ES-I3 (cell line): ENCODE measurements at regions not wholly inside any gene's neighbourhood (a gene's known extent, or its start where the extent isn't known, plus 50 kb on each side); places are given as distances from the start of the nearest gene placed in this dataset.

ENCODE experiments used
- H3K36me3 ChIP-seq: 2 replicates; pipeline ENCODE4 v1.6.1; 2013; ENCODE audit warnings: mild to moderate bottlenecking, low read length, control low read depth, moderate library complexity; ENCODE audit not compliant: insufficient read depth
- H3K4me1 ChIP-seq: 2 replicates; pipeline ENCODE4 v1.6.1; 2013; ENCODE audit warnings: mild to moderate bottlenecking, control low read depth, low read length; ENCODE audit not compliant: insufficient read depth
- H3K9ac ChIP-seq: 2 replicates; pipeline ENCODE4 v1.6.1; 2013; ENCODE audit warnings: low read depth, mild to moderate bottlenecking, low read length, moderate library complexity
- H3K9me3 ChIP-seq: 2 replicates; pipeline ENCODE4 v1.6.1; 2013; ENCODE audit warnings: mild to moderate bottlenecking, low read length, moderate library complexity; ENCODE audit not compliant: control insufficient read depth, insufficient read depth

DNA sequence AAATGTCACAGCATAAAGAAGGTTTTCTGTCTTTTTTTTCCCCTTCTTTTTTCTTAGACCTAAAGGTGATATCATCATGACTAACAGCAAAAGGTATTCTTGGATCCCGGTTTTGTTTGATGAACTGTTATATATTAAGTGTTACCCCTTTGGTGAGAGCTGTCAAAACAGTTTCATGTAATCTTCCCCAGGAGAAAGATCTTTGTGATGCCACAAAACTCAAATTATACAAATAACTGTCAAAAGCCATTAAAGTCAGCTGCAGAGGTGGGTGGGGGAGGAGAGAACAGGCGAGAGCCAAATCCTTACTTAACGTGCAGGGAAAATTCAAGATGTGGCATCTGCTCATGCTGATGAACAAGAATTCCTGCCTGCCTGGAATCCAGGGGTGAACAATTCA, 258.2 kb downstream of the BMP7 start:
- Histone ChIP-seq H3K9ac (no peak overlapping the region), H3K36me3 (no peaks in the 10 kb centered on the region), H3K9me3 (no peaks in the 10 kb centered on the region), H3K4me1 (peaks cover 21% of the 10 kb centered on the region; the same call in 1 of the 2 replicates)

DNA sequence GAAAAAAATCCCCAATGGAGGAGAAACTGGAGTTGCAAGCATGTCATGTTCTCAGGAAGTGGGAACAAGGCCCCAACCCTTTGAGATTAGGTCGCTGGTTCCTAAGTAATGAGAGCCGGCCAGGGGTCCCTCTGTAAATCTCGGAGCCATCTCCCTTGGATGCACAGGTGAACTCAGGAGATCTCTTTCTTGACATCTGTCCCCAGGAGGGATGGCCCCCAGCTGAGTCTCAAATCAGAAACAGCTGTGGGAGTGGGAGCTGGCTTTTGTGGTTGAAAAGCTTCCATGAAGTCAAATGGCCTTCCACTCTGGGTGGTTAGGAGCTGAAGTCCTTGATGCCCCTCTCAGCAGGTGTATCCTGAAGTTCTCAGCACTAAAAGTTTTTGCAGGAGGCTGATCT, 257.1 kb downstream of the BMP7 start:
- no peak overlapping the region for H3K9ac ChIP-seq
- H3K4me1 ChIP-seq, result peaks cover 20% of the 10 kb centered on the region; the same call in 1 of the 2 replicates
- H3K9me3 ChIP-seq, result no peaks in the 10 kb centered on the region
- no peaks in the 10 kb centered on the region for H3K36me3 ChIP-seq

DNA sequence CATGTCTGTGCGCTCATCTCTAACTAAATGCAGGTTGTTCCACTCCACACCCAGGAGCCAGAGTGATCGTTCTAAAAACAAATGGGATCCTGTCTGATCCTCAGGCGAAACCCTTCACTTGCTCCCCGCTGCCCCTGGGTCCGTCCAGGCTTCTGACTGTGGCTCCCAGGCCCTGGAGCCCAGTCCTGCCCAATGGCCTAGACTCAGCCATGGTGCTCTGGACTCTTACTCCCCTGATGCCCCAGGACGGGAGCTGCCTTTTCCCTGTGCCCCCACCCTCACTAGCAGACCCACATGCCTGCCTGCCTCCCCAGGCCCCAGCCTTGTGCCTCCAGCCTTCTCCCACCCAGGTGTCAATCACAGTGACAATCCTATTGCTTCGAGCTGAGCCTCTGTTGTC, 256.7 kb downstream of the BMP7 start:
- Histone ChIP-seq H3K36me3 (no peaks in the 10 kb centered on the region), H3K9ac (no peak overlapping the region), H3K4me1 (peaks cover 20% of the 10 kb centered on the region; the same call in 1 of the 2 replicates)

DNA sequence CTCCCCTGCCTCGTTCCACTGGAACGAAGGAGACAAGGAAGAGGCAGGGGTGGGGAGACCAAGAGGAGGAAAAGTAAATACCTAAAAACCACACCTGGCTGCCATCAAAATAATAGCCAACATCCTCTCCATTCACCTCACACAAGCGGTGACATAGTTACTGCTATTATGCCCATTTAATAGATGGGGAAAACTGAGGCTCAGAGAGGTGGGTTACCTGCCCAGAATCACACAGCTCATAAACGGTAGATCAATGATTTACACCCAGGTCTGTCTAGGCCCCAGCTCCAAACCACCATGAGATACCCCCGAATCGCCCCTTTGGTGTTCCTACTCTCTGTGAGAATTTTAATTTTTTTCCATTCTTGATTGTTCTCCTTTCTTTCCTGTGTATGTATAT, 253.8 kb downstream of the BMP7 start:
- no peaks in the 10 kb centered on the region for H3K9me3 ChIP-seq

More for the DNA sequence above, 256.7 kb downstream of the BMP7 start:
- no peaks in the 10 kb centered on the region for H3K9me3 ChIP-seq

DNA sequence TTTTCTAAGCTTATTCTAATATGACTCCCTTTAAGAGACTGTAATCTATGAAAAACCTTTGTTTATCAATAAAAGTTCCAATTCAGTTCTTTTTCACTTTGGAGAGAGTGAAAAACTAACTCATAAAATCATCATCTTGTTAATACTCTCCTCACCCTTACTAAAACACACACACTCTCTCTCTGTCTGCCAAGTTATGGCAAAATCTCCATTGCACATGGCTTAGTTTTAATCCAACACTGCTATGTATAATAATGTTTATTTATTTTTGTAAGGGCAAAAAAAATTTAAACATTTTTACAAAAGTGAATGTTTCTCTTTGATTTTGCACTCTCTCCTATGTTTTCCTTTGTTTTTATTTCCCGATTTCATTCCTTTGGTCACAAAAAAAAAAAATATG, 253.2 kb downstream of the BMP7 start:
- no peak overlapping the region; the same call in 1 of the 2 replicates for H3K9ac ChIP-seq
- H3K36me3 ChIP-seq, result no peaks in the 10 kb centered on the region
- peaks cover 4% of the 10 kb centered on the region; the same call in 1 of the 2 replicates for H3K4me1 ChIP-seq
- H3K9me3 ChIP-seq, result no peaks in the 10 kb centered on the region

More for the DNA sequence above, 253.8 kb downstream of the BMP7 start:
- Histone ChIP-seq H3K4me1 (peaks cover 9% of the 10 kb centered on the region; the same call in 1 of the 2 replicates), H3K36me3 (no peaks in the 10 kb centered on the region), H3K9ac (no peak overlapping the region)

DNA sequence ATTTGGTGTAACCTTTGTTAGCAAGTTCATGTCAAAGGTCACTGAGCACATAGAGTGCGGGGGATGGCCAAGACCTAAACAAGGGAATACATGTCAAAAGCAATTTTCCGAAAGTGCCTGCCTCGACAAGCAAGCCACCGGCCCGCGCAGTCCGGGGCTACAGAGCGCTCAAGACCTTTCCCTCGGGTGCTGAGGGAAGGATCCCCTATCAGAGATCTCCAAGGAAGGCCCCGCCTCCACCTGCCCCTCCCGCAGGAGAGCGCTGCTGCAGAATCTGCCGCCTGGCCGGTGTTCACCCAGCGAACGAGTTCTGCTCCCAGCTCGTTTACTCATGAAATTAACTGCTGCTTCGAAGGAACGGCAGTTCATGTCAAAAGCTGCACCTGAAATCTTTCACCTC, 252.7 kb downstream of the BMP7 start:
- peak overlapping the region; percentile 19; the same call in 1 of the 2 replicates for H3K9ac ChIP-seq

DNA sequence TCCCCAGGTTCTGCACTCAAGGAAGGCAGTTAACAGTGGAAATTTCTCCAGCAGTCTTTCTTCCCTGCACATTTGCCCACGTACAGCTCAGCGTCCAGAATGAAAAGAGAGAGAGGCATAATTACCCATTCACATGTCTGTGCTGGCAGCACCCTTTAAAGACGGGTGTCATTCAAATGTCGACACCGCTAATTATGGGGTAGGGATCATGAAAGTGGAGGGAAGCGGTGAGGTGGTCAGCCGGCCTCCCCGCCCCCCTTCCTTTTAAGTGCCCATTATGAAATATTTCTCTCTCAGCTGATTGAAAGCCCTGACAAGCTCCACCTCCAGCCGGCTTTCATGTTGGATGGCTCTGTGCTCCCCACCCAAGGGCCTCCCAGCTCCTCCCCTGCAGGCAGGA, 246.1 kb downstream of the BMP7 start:
- H3K9me3 ChIP-seq, result no peaks in the 10 kb centered on the region
- H3K4me1 ChIP-seq, result peaks cover 7% of the 10 kb centered on the region
- no peaks in the 10 kb centered on the region for H3K36me3 ChIP-seq
- H3K9ac ChIP-seq, result no peak overlapping the region

More for the DNA sequence above, 252.7 kb downstream of the BMP7 start:
- Histone ChIP-seq H3K36me3 (no peaks in the 10 kb centered on the region), H3K4me1 (no peaks in the 10 kb centered on the region), H3K9me3 (no peaks in the 10 kb centered on the region)

DNA sequence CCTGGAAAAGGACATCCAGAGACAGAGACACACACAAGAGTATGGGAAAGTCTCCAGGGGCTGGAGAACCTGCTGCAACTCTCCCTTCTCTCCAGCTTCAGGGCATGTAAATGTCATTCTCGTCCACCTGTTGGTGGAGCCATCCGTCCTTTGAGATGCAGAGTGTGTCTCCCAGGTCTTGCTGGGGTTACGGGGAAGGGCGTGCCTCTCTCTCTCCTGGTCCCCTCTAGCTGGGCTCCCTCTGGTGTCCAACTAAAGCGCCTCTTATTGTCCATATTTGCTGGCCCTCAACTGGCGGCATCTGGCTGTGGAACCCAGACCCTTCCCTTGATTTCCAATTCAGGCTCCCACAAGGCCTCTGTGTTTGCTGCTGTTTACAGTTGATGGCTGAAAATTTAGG, 244.1 kb downstream of the BMP7 start:
- H3K4me1 ChIP-seq, result peaks cover 14% of the 10 kb centered on the region

DNA sequence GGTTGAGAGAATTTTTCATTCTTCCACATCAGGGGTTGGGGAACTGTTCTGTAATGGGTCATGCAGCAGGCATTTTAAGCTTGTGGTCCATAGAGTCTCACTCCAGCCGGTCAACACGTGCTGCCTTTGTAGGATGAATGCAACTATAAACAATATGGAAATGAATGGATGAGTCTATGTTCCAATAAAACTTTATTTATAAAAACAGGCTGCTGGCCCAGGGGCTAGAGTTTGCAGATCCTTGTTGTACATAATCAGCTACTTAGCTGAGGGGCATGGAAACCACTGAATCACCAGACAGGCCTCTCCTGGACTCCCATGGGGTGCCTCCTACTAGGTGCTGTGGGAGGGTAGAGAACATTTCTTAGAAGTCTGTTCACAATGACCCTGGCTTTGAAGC, 243.4 kb downstream of the BMP7 start:
- H3K9ac ChIP-seq, result no peak overlapping the region
- H3K9me3 ChIP-seq, result no peaks in the 10 kb centered on the region
- no peaks in the 10 kb centered on the region for H3K36me3 ChIP-seq
- H3K4me1 ChIP-seq, result peaks cover 14% of the 10 kb centered on the region

More for the DNA sequence above, 244.1 kb downstream of the BMP7 start:
- H3K9ac ChIP-seq, result no peak overlapping the region
- no peaks in the 10 kb centered on the region for H3K36me3 ChIP-seq
- no peaks in the 10 kb centered on the region for H3K9me3 ChIP-seq

DNA sequence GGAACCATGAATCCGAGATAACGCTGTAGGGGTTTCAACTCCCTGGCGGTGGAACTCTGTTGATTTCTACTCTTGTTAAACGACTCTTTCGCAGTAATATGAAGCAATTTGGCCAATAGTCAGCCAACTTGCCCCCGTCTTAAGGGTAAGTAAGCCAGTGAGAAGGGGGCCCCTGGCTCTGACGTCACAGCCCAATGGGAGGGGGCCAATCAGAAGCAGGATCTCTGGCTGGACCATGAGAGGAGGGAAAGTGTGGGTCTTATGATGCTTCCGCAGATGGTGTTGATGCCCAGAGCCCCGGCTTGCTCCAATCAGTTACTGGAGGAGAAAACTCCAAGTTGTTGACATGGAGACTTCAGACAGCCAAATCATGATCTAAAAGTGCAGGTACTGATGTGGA, 242.4 kb downstream of the BMP7 start:
- Histone ChIP-seq H3K36me3 (no peaks in the 10 kb centered on the region), H3K4me1 (peaks cover 14% of the 10 kb centered on the region), H3K9ac (no peak overlapping the region), H3K9me3 (no peaks in the 10 kb centered on the region)

DNA sequence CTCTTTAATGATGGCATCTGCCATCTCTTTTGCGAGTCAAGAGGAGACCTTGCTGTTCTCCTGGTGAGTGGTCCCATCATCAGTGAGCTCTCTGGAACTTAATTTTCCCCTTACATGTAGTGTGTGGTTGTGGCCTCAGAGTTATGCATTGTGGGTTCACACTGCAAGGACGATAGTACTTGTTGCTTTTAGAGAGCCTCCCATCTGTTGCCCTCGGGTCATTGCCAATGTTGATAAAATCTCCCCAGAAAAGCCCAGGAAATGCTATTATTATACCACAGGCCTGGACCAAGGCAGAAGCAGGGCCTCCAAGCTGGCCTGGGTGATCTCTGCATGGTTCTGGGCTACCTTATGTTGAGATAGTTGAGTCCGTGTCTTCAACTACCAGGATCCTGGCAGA, 241.6 kb downstream of the BMP7 start:
- Histone ChIP-seq H3K9ac (no peak overlapping the region), H3K36me3 (no peaks in the 10 kb centered on the region), H3K9me3 (no peaks in the 10 kb centered on the region), H3K4me1 (peaks cover 19% of the 10 kb centered on the region)

DNA sequence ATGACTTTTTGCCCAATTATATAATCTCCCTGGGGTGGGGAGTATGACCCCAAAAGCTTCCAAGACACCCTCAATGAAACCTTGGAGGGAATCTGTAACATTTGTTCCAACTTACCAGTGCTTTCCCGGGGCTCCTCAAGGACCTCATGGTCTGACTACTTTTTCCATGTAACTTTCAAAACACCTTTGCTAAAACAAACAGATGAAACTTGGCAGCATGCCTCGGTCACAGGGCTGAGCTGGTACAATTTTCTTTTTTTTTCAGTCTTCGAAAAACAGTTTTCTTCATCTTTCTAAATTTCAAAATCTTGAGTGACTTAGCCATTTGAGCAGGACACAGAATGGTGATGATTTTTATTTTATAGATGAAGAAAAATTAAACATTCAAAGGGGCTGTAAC, 241.2 kb downstream of the BMP7 start:
- Histone ChIP-seq H3K36me3 (no peaks in the 10 kb centered on the region), H3K9me3 (no peaks in the 10 kb centered on the region), H3K9ac (no peak overlapping the region), H3K4me1 (peaks cover 23% of the 10 kb centered on the region)

DNA sequence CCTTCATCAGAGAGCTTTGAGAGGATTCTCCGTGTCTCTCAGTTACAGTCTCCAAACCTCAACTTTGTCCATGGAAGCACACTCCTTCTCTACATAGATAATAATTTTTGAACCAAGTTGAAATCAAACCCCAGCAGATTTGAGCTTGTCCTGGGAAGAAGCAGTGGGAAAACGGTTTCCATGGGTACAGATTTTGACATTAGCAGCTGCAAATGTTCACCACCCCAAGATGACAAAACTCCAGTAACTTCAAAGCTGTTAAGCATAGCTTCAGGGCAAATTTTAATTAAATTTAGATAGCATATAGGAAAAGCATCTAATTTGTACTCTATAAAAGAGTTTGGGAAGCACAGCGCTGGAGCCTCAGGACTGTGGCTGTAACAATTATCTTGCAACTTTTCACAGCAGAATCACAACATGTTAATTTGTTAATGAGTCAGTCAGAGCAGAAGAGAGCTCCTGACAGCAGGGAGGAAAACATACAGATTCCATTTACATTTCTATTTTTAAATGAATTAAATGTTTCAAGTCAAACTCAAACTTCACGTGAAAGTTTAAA, 240.7 kb downstream of the BMP7 start:
- Histone ChIP-seq H3K4me1 (peaks cover 26% of the 10 kb centered on the region), H3K9me3 (no peaks in the 10 kb centered on the region), H3K9ac (no peak overlapping the region), H3K36me3 (no peaks in the 10 kb centered on the region)

DNA sequence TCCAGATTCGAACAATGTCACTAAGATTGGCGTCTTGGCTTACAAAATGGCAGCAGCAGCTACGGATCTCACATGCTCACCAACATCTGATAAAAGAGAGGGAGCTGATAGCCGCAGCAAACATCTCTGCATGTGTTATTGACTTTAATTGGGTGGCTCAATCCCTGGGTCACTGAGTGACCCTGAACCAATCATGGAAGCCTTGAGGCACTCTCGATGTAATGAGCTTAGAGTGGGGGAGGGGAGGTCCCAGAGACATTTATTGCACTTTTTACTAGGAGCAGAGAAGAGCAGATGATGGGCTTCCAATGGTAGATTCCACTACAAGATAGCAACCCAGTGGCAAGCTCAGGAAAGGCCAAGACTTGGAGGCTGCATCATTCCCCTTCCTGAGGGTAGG, 238.7 kb downstream of the BMP7 start:
- no peak overlapping the region for H3K9ac ChIP-seq
- no peaks in the 10 kb centered on the region for H3K9me3 ChIP-seq
- H3K36me3 ChIP-seq, result no peaks in the 10 kb centered on the region
- peaks cover 36% of the 10 kb centered on the region for H3K4me1 ChIP-seq

DNA sequence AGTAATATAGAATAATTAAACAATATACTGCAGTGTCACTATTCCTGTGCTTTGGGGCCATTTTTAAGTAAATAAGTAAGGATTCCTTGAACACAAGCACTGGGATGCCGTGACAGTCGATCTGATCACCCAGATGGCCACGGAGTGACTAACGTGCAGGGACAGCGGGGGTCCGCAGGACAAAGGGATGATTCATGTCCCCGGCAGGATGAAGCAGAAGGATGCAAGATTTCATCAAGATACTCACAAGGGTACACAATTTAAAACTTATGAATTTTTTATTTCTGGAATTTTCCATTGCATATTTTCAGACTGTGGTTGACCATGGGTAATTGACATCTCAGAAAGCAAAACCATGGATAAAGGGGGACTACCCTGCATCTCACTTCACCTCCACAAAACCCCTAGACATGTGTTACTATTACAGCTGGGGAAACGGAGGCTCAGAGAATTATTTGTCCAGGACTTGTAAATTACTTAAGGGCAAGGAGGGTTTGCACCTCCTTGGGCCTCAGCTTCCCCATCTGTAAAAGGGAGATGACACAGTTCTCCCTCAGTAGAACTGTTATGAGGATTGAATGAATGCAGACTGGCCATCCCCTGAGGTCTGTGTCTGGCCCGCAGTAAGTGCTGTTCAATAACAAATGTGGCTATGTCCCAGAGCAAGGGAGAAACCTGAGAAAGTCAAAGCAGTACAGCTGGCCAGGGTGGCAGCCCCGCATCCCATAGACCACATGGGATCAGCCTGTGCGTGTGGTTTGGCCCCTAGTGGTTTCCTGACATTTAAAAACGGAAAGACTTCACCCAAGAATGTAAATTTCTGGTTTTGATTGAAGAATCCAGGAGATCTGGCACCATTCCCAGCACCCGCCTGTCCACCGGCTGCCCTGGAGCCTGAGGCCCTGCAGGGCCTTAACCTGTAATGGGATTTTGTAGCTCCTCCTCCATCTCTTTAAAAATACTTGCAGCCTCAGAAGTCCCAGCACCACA, 235.5 kb downstream of the BMP7 start:
- Histone ChIP-seq H3K4me1 (peaks cover 31% of the 10 kb centered on the region), H3K9ac (no peak overlapping the region; the same call in 1 of the 2 replicates), H3K9me3 (0 out of 2 replicates have a peak, but pooled peaks cover 4% of the 10 kb centered on the region), H3K36me3 (no peaks in the 10 kb centered on the region)
